ENCODE measurements at regions not wholly inside any gene's neighbourhood (a gene's known extent, or its start where the extent isn't known, plus 50 kb on each side); places are given as distances from the start of the nearest gene placed in this dataset.

DNA sequence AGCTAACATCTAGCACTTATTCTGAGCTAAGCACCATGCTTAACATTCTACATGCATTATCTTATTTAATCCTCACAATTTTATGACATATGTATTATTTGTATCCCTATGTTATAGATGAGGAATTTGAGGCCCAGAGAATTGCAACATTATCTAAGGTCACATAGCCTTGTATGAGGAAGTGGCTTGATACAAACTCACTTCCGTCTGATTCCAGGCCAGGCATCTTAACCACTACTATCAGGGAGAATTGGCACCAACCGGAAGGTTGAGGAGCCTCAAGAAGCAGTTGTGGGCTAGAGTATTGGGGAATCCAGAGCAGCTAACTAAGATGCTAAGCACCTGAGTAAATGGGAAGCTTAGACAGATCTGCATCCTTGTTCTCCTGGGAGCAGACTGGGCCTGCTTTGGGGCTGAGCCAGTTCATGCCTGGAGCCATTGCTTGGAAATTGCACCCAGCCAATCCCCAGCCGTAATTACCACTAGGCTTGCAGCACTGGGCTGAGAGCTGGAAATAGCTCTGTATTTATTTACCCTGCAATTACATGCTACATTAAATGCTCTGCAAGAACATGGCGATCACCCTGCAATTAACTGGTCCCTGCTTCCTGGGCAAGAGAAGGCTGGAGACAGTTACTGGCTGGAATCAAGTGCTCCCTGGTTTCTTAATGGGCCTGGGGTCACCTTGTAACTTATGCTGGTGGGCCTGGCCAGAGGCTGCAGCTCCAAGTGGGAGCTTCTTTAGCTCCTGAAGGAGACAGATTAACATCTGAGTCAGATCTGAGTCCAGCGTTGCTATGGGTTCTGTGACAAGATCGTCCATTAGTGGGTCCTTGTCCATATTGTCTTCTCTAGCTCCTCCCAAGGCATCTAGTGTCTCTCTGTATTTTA, 273.1 kb upstream of the CCL2 start:
- no peak for TF ChIP-seq POLR2AphosphoS5 (IDR thresholded peaks at IDR 0.05)
- TF ChIP-seq, protein P1, sequence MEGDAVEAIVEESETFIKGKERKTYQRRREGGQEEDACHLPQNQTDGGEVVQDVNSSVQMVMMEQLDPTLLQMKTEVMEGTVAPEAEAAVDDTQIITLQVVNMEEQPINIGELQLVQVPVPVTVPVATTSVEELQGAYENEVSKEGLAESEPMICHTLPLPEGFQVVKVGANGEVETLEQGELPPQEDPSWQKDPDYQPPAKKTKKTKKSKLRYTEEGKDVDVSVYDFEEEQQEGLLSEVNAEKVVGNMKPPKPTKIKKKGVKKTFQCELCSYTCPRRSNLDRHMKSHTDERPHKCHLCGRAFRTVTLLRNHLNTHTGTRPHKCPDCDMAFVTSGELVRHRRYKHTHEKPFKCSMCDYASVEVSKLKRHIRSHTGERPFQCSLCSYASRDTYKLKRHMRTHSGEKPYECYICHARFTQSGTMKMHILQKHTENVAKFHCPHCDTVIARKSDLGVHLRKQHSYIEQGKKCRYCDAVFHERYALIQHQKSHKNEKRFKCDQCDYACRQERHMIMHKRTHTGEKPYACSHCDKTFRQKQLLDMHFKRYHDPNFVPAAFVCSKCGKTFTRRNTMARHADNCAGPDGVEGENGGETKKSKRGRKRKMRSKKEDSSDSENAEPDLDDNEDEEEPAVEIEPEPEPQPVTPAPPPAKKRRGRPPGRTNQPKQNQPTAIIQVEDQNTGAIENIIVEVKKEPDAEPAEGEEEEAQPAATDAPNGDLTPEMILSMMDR (IDR thresholded peaks at IDR 0.05), result no peak

Measured in gastroesophageal sphincter (tissue), 3 donors.